ENCODE measurements at regions not wholly inside any gene's neighbourhood (a gene's known extent, or its start where the extent isn't known, plus 50 kb on each side); places are given as distances from the start of the nearest gene placed in this dataset.

DNA sequence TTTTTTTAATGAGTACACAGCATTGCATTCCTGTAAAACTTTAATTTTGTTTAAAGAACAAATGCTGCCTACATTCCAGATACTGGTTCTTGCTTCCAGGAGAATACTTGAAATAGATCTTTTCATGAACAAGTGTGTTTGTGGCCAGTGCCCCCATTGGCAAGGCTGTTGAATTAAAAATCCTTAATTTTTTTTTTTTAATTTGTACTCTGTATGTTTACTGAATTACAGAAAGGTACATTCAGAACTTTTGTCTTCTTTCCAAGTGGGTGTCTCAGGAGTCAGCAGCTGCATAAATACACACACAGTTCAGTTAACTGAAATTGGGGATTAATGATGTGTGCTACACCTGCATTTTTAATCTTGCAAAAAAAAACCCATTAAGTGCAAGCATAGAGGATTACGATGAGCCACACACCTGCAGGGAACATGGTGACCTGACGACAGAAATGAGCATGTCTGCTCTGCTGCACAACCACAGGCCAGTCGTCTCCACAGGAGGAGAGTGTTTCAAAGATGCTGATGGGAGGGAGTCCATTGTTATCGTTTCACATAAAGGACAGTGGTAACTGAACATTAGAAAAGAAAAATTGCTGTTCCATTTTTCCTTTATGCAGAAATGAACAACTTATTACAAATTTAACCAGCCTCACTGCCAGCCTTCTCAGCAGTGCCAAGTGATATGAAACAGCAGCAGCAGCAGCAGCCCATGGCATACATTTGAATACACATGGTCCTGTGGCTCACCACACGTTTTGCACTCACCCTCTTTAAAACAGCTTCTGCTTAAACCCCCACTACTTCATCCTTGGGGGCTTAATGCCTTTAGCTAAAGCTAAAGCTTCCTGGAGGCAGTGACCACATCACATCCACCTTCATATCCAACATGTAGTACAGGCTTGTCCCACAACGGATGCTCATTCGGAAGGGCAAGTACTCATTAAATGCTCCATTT is 72.3 kb upstream of the RFC3 start:
- no peak for DNase-seq (ENCODE audit: low spot score)

GRCh38 chr13:33746867-33747266 is 71.1 kb upstream of the RFC3 start:
- DNase-seq (ENCODE audit: low spot score) = no peak

GRCh38 chr13:33751151-33751550 is 66.8 kb upstream of the RFC3 start:
- DNase-seq (ENCODE audit: low spot score) = no peak

GRCh38 chr13:33752094-33752493 is 65.9 kb upstream of the RFC3 start:
- no peak for DNase-seq (ENCODE audit: low spot score)

- no peak for DNase-seq (ENCODE audit: low spot score)
Measured at GRCh38 chr13:33752597-33752996, 65.4 kb upstream of the RFC3 start.

DNA sequence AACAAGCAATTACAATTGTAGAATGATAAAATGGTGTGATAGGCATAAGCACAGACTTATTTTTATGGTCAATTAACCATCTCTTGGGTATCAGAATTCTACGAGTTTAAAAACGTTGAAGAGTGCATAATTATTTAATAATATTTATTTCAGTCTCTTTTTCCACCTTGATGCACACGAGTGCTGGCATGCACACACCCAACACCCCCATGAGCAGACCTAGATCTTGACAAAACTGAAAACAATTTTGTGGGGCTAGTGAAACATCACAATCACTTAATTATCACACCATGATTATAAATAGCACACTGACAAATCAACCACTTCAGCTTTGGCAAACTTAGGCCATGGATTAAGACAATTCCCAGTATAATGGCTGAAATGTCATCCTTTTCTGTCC is 61.0 kb upstream of the RFC3 start:
- no peak for DNase-seq (ENCODE audit: low spot score)

DNA sequence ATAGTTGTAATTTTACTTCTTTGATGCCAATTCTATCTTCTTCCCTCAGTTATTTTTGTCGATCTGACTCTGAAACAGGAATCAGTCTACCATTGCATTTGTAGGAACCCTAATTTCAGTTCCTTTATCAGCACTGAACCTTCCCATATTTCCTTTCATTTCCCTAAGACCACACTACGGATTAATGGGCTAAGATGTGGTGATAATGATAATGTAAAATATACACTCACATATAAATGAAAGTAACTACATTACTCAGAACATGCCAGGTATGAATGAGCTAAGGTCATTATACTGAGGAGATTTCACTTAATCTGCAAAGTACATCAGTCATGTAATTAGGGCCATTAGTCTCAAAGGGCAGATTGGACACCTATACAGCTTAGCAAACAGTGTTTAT is 60.2 kb upstream of the RFC3 start:
- DNase-seq (ENCODE audit: low spot score) = no peak

- no peak for DNase-seq (ENCODE audit: low spot score)
Measured at GRCh38 chr13:33758113-33758512, 59.8 kb upstream of the RFC3 start.

GRCh38 chr13:33761740-33762139 is 56.2 kb upstream of the RFC3 start:
- DNase-seq (ENCODE audit: low spot score) = no peak

DNA sequence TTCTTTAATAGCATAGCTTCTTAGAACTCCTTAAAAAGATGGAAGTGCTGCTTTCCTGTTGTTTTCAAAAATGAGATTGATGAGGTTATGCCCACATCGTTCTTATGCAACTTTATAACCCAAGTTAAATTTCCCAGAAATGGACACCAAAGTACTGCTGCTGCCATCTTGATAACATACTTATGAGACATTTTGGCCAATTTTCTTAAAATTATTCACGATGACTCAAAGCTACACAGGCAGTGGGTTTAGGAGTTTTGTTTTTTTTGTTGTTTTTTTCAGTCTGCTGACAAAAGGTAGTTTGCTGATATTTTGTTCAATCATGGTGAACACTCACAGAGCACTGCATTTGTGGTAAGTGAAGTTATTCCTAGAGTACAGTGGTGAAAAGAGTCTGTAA is 54.9 kb upstream of the RFC3 start:
- no peak for DNase-seq (ENCODE audit: low spot score)

GRCh38 chr13:33764716-33765115 is 53.2 kb upstream of the RFC3 start:
- DNase-seq (ENCODE audit: low spot score) = no peak

DNA sequence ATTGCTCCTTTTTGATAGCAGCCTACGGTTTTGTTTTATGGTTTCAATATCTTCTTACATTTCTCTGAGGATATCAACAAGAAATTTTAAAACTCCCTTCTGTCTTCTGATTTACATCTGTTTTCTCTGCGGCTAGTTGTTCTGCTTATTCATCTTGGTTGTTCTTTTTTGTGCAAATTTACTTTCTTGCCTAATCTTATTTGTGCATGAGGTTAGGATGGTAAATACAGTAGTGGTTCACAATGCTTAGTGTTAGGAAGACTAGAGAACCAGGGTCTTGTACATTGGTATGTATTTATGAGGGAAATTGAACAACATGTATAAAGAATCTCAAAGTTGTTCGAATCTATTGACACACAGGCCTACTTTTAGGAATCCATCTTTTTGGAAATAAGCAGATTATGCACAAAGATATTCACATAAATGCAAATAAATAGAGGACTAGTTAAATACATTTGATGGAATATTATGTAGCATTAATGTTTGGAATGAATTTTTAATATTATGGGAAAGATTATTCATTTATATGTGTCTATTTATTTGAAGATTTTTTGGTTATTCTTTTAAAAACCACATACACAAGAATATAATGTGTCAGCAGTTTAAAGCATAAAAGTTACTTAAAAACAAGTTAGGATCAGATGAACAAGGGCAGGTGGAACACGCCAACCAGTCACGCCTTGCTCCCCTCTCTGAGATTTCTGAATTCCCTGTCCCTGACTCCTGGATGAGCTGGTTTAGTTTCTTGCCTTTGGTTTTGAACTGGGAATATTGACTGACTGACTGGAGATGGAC is 51.4 kb upstream of the RFC3 start:
- no peak for DNase-seq (ENCODE audit: low spot score)

- no peak for DNase-seq (ENCODE audit: low spot score)
Measured at GRCh38 chr13:33767140-33767539, 50.8 kb upstream of the RFC3 start.

Measured in ureter (tissue), 1 donor.